Coronary artery (tissue), 2 donors: ENCODE measurements at regions not wholly inside any gene's neighbourhood (a gene's known extent, or its start where the extent isn't known, plus 50 kb on each side); places are given as distances from the start of the nearest gene placed in this dataset.

Experiments
- DNase-seq: peaks from one replicate; pipeline ENCODE4 v3.0.0-alpha.2; 2017; ENCODE audit warnings: low spot score
- H3K27ac ChIP-seq, 2 donors: fragments of 200-600 bp; sonication (generic); one replicate each; pipeline ENCODE4 v1.5.1; 2016 to 2019
- H3K4me3 ChIP-seq: fragments of 200-600 bp; sonication (generic); 2 replicates; pipeline ENCODE4 v1.5.1; 2016; ENCODE audit warnings: mild to moderate bottlenecking, moderate library complexity
- CTCF ChIP-seq: fragments of 200-600 bp; sonication (generic); IDR thresholded peaks from one replicate; pipeline ENCODE4 v1.5.1; 2019; ENCODE audit warnings: antibody characterized with exemption

DNA sequence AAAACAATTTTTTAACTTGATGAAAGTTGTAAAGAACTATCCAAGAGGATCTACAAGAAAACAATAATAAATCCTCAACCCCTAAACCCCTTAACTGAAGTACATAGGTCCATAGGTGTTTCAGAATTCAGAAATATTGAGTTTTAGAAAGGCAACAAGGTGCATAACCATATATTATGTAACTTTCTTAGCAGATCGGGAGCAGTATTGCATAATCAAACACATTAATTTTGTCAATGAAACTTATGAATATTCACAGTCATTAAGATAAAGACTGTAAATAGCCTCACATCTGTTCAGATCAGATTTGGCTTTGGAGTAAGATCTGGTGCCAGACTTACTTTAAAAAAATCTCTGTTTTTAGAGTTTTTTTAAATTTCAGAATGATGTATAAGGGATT lies 647.1 kb upstream of the FLRT2 start:
- Histone ChIP-seq H3K27ac (no peak overlapping the region), H3K4me3 (no peak overlapping the region)
- DNase-seq = no peak
- no peak for TF ChIP-seq CTCF

DNA sequence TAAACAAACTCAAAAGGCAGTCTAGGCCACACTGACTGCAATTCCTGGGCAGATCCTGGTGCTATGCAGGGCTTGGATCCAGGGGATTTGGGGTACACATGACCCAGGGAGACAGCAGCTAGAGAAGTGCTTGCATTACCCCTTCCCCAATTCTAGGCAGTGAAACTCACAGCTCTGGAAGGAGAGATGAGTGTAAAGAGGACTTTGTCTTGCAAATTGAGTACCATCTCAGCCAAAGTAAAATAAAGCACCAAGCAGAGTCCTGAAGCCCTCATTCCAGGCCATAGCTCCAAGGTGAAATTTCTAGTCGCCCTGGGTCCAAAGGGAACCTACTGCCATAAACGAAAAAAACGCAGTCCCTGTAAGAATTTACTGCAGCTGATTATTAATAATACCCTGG lies 644.9 kb upstream of the FLRT2 start:
- DNase-seq = no peak
- no peak overlapping the region for H3K27ac ChIP-seq
- H3K4me3 ChIP-seq = no peak overlapping the region
- TF ChIP-seq CTCF = no peak

DNA sequence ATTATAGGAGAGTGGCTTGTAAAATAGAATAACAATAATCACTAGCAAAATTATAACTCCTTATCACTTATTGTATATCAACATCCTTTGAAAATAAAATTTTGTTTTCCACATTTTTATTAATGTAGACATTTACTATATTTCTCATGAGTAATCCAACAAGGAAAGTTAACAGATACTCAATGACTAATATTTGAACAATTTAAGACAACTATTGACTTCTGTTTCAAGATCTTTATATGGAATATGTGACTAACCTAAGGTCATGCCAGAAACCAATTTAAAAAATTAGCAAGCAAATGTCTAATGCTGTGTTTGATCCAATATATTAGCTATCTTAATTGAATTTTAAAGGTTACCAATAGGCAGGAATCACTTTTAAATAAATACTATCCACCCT lies 638.5 kb upstream of the FLRT2 start:
- Histone ChIP-seq H3K4me3 (no peak overlapping the region), H3K27ac (no peak overlapping the region)
- TF ChIP-seq CTCF = no peak
- DNase-seq = no peak

GRCh38 chr14:84894254-84894653 lies 635.7 kb upstream of the FLRT2 start:
- no peak overlapping the region for H3K27ac ChIP-seq
- no peak for DNase-seq
- TF ChIP-seq CTCF = no peak
- H3K4me3 ChIP-seq = no peak overlapping the region

DNA sequence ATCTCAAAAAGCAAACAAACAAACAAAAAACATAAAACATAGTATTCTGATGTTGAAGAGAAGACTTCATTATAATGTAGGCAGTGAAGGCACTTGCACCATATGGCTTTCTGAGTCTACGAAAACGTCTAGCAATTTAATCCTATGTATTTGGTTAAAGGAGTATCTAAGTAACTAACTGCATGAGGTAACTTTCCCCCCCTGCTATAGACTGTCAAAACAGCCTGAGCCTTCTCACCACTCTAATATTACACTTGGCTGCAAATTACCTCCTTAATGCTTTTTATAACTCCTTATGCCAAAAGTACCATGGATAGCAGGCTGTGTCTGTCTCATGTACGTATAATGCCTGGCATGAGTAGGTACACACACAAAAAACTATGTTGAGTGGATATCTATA lies 607.6 kb upstream of the FLRT2 start:
- TF ChIP-seq CTCF = no peak
- Histone ChIP-seq H3K27ac (no peak overlapping the region), H3K4me3 (no peak overlapping the region)
- no peak for DNase-seq

DNA sequence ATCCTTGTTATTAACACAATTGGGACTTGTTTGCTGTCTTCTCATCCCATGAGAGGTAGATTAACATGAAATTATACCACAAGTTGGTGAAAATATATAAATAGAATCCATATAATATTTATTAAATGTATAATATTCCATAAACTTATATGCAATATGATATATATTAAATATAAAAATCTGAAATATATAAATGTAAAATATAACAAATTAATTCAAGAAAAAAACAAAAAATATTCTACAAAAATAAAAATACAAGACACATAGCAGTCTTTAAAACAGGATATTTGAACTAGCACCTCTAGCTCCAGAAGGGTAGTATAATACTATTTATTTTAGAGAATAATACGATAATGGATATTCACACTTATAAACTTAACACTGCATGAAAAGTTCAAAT lies 603.3 kb upstream of the FLRT2 start:
- no peak for DNase-seq
- no peak for TF ChIP-seq CTCF
- no peak overlapping the region for H3K27ac ChIP-seq
- H3K4me3 ChIP-seq = no peak overlapping the region

GRCh38 chr14:84927096-84927827 lies 602.7 kb upstream of the FLRT2 start:
- Histone ChIP-seq H3K27ac (no peak overlapping the region), H3K4me3 (no peak overlapping the region)
- no peak for DNase-seq
- no peak for TF ChIP-seq CTCF
